GM12878 (cell line): ENCODE measurements at regions not wholly inside any gene's neighbourhood (a gene's known extent, or its start where the extent isn't known, plus 50 kb on each side); places are given as distances from the start of the nearest gene placed in this dataset.

Source experiments
- ATAC-seq: fragments of 200-7000 bp; cut with Tn5 transposase; 3 replicates; pipeline ENCODE4 v1.9.1; 2020; ENCODE audit warnings: mild to moderate bottlenecking, moderate library complexity
- BruUV-seq: library from RNA; stranded (reverse); fragments of 400-500 nt; replicated peaks from 2 replicates; lab custom pipeline; 2021; lab: Mats Ljungman, UMichigan
- CTCF ChIA-PET: fragments of 300-600 bp; sonication (Branson Sonifier 250); formaldehyde crosslinking; extraction: SDS; loops from one replicate; lab custom pipeline; 2021; ENCODE audit warnings: inconsistent platforms; lab: Yijun Ruan, JAX
- POLR2A ChIA-PET: fragments of 350-600 bp; formaldehyde crosslinking; extraction: SDS; loops from one replicate; lab custom pipeline; 2021; ENCODE audit warnings: inconsistent platforms; lab: Charles Lee
- RAD21 ChIA-PET: fragments of 300-600 bp; sonication (Branson Sonifier 250); formaldehyde crosslinking; loops from one replicate; lab custom pipeline; 2023; ENCODE audit warnings: antibody characterized with exemption; ENCODE audit not compliant: unreplicated experiment; lab: Charles Lee
- SMC1A ChIA-PET: fragments of 300-600 bp; sonication (Branson Sonifier 250); formaldehyde crosslinking; loops from one replicate; lab custom pipeline; 2023; ENCODE audit not compliant: unreplicated experiment, uncharacterized antibody; lab: Charles Lee
- DNase-seq: peaks from one replicate; pipeline ENCODE4 v3.0.0-alpha.2; 2011; ENCODE audit warnings: low read depth, low spot score
- FAIRE-seq: peaks from 3 replicates; lab custom pipeline; 2011; peaks lifted over from hg19 to GRCh38; lab: Jason Lieb, UNC
- H2AFZ ChIP-seq: 2 replicates; pipeline ENCODE4 v1.6.0; 2011; ENCODE audit warnings: low read depth, low read length, control low read depth; ENCODE audit not compliant: control insufficient read depth
- H3K27ac ChIP-seq: 2 replicates; pipeline ENCODE4 v1.5.1; 2011; ENCODE audit warnings: control low read depth; ENCODE audit not compliant: control insufficient read depth, insufficient read depth
- H3K27me3 ChIP-seq, 2 experiments: replicated peaks in 1 of 2; 2 replicates each; pipeline versions ENCODE4 v1.6.0 to v1.6.1; 2011; ENCODE audit warnings: low read length in 1 of 2; ENCODE audit not compliant: control insufficient read depth in 2 of 2, insufficient read depth in 2 of 2
- H3K36me3 ChIP-seq, 2 experiments: 2 replicates each; pipeline ENCODE4 v1.5.1; 2011; ENCODE audit warnings: low read length in 1 of 2; ENCODE audit not compliant: control insufficient read depth in 2 of 2, insufficient read depth in 2 of 2
- H3K4me1 ChIP-seq: 2 replicates; pipeline ENCODE4 v1.6.1; 2011; ENCODE audit warnings: mild to moderate bottlenecking, low read length, moderate library complexity, mixed read lengths; ENCODE audit not compliant: control insufficient read depth, insufficient read depth
- H3K4me2 ChIP-seq: 2 replicates; pipeline ENCODE4 v1.6.0; 2011; ENCODE audit warnings: control low read depth; ENCODE audit not compliant: control insufficient read depth, insufficient read depth
- H3K4me3 ChIP-seq: fragments of 200-600 bp; sonication (generic); 2 replicates; pipeline ENCODE4 v1.5.1; 2016
- H3K79me2 ChIP-seq: 2 replicates; pipeline ENCODE4 v1.6.0; 2011; ENCODE audit warnings: low read length; ENCODE audit not compliant: control insufficient read depth, insufficient read depth
- H3K9ac ChIP-seq: 2 replicates; pipeline ENCODE4 v1.8.0; 2011; ENCODE audit warnings: low read length, control low read depth, mixed read lengths; ENCODE audit not compliant: control insufficient read depth, insufficient read depth
- H3K9me3 ChIP-seq: replicated peaks from 3 replicates; pipeline ENCODE4 v1.5.1; 2011; ENCODE audit warnings: mild to moderate bottlenecking, low read length; ENCODE audit not compliant: control insufficient read depth, insufficient read depth
- H4K20me1 ChIP-seq: 2 replicates; pipeline ENCODE4 v1.6.0; 2011; ENCODE audit not compliant: control insufficient read depth, insufficient read depth
- ASH2L ChIP-seq: fragments of 300-600, 200-600 bp; sonication (generic); IDR thresholded peaks from 2 replicates; pipeline ENCODE4 v1.6.1; 2017; ENCODE audit warnings: low read depth, mild to moderate bottlenecking, borderline replicate concordance
- BACH1 ChIP-seq: fragments of 450-650 bp; IDR thresholded peaks from 2 replicates; pipeline ENCODE4 v1.6.1; 2017; ENCODE audit warnings: mild to moderate bottlenecking, borderline replicate concordance
- CEBPB ChIP-seq, 2 experiments: fragments of 150-350 bp in 1 of 2; IDR thresholded peaks; 2 replicates each; pipeline ENCODE4 v1.6.1; 2012 to 2014; ENCODE audit warnings: low read depth in 2 of 2, low read length in 2 of 2, borderline replicate concordance in 1 of 2, inconsistent platforms in 1 of 2
- CREM ChIP-seq: IDR thresholded peaks from 2 replicates; pipeline ENCODE4 v1.6.1; 2014; ENCODE audit warnings: antibody characterized with exemption, low read depth
- ETV6 ChIP-seq, 2 experiments: fragments of 450-650 bp in 1 of 2; IDR thresholded peaks in 1 of 2; conservative IDR thresholded peaks in 1 of 2; 2 replicates each; pipeline ENCODE4 v1.6.1; 2014; ENCODE audit warnings: antibody characterized with exemption in 1 of 2, borderline replicate concordance in 1 of 2, low read depth in 1 of 2, mild to moderate bottlenecking in 1 of 2, moderate library complexity in 1 of 2
- IKZF2 ChIP-seq, 2 experiments: fragments of 450-650 bp; IDR thresholded peaks; 2 replicates each; pipeline ENCODE4 v1.6.1; 2017; ENCODE audit warnings: mild to moderate bottlenecking in 2 of 2, moderate library complexity in 2 of 2
- MYB ChIP-seq: fragments of 150-350 bp; IDR thresholded peaks from 2 replicates; pipeline ENCODE4 v1.6.1; 2014; ENCODE audit warnings: mild to moderate bottlenecking, low read depth, low read length, borderline replicate concordance
- NFYA ChIP-seq: IDR thresholded peaks from 2 replicates; pipeline ENCODE4 v1.6.1; 2011; ENCODE audit warnings: low read depth, mild to moderate bottlenecking, low read length, improper control_type of control experiment, borderline replicate concordance
- SIX5 ChIP-seq: IDR thresholded peaks from 2 replicates; pipeline ENCODE4 v1.6.1; 2011; ENCODE audit warnings: mild to moderate bottlenecking, low read depth, low read length, moderate library complexity; ENCODE audit not compliant: severe bottlenecking
- SP1 ChIP-seq: IDR thresholded peaks from one replicate; pipeline ENCODE4 v1.6.1; 2011; ENCODE audit warnings: low read depth, low read length
- SUZ12 ChIP-seq: fragments of 200-600 bp; sonication (generic); IDR thresholded peaks from one replicate; pipeline ENCODE4 v1.6.1; 2018; ENCODE audit warnings: antibody characterized with exemption, mild to moderate bottlenecking; ENCODE audit not compliant: unreplicated experiment
- TCF3 ChIP-seq: IDR thresholded peaks from 2 replicates; pipeline ENCODE4 v1.6.1; 2012; ENCODE audit warnings: low read depth, mild to moderate bottlenecking, low read length, borderline replicate concordance; ENCODE audit not compliant: insufficient read depth
- WGBS: methylation state at CpG from one replicate; pipeline ENCODE4 v1.1.6; 2016; ENCODE audit warnings: low lambda C conversion rate; ENCODE audit not compliant: insufficient replicate concordance, insufficient coverage; ENCODE audit errors: missing lambda C conversion rate; 5-methylcytosine and 5-hydroxymethylcytosine counted together
- in situ Hi-C: fragments of 300-500 bp; cut with MboI; formaldehyde crosslinking; loops from 9 replicates; pipeline ENCODE4 v1.14.3; 2018; ENCODE audit warnings: mixed read lengths
- intact Hi-C: fragments of 100-400 bp; cut with micrococcal nuclease; formaldehyde crosslinking; loops from one replicate; pipeline ENCODE4 v1.14.2; 2022; ENCODE audit not compliant: unreplicated experiment
- TF ChIP-seq, protein P1 (sequence below): fragments of 450-650 bp; IDR thresholded peaks from 2 replicates; pipeline ENCODE4 v1.6.1; 2017; ENCODE audit warnings: antibody characterized with exemption, mild to moderate bottlenecking, moderate library complexity
- TF ChIP-seq, protein P2 (sequence below): fragments of 450-650 bp; IDR thresholded peaks from 2 replicates; pipeline ENCODE4 v1.6.1; 2018; ENCODE audit warnings: mild to moderate bottlenecking, low read depth, moderate library complexity; ENCODE audit not compliant: partially characterized antibody

DNA sequence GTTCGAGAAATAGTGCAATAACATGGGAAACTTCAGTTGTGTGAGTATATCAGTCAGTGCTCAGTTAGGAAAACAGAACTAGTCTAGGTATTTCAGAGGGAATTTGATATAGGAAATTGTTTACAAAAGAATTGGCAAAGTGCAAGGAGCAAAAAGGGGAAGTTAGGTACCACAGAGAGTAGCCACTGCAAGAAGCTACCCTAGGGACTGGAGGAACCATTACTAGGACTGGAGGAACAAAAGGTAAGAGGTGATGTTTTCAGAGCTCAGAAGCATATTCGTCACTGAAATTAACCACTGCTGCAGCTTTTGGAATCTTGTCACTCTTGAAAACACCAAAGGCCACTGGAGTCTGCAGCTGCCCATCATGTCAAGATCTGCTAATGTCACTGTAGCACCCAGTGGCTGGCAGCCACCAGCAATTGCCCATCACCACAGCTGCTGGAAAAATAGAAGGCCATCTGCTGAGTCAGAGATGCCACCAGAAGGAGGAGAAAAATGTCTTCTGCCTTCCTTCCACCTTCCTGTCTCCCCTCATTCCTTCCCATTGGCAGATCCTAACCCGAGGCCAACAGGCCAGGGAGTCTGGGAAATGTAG lies 160.6 kb upstream of the RPS6KA3 start (continued):
- TF ChIP-seq, protein P1, sequence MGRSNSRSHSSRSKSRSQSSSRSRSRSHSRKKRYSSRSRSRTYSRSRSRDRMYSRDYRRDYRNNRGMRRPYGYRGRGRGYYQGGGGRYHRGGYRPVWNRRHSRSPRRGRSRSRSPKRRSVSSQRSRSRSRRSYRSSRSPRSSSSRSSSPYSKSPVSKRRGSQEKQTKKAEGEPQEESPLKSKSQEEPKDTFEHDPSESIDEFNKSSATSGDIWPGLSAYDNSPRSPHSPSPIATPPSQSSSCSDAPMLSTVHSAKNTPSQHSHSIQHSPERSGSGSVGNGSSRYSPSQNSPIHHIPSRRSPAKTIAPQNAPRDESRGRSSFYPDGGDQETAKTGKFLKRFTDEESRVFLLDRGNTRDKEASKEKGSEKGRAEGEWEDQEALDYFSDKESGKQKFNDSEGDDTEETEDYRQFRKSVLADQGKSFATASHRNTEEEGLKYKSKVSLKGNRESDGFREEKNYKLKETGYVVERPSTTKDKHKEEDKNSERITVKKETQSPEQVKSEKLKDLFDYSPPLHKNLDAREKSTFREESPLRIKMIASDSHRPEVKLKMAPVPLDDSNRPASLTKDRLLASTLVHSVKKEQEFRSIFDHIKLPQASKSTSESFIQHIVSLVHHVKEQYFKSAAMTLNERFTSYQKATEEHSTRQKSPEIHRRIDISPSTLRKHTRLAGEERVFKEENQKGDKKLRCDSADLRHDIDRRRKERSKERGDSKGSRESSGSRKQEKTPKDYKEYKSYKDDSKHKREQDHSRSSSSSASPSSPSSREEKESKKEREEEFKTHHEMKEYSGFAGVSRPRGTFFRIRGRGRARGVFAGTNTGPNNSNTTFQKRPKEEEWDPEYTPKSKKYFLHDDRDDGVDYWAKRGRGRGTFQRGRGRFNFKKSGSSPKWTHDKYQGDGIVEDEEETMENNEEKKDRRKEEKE = no peak

DNA sequence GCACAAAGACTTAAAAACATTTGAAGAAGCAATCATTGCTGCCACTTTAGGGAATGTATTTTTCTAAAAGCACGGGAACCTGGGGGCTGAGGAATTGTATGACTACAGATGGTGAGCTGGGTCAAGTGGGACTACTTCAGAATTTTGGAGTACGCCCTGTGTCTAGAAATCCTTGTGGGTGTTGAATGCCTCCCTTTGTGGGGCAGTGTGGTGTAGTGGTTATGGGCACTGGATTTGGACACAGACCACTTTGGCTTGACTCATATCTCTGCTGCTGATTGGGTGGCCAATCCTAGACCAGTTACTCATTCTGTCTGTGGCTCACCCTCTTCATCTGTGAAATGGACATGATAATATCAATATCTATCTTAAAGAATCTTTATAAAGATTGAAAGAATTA lies 155.0 kb upstream of the RPS6KA3 start:
- Histone ChIP-seq H3K79me2 (no peaks in the 10 kb centered on the region), H3K4me1 (peaks cover 12% of the 10 kb centered on the region), H3K9ac (no peak overlapping the region), H3K4me2 (no peak overlapping the region), H3K36me3 (no peaks in the 10 kb centered on the region), H4K20me1 (no peaks in the 10 kb centered on the region), H2AFZ (no peak overlapping the region), H3K27me3 (no peaks in the 10 kb centered on the region; a peak in 1 of 4 replicates), H3K9me3 (no peaks in the 10 kb centered on the region), H3K4me3 (no peak overlapping the region), H3K27ac (no peak overlapping the region)
- ATAC-seq (no peak), FAIRE-seq (no peak), DNase-seq (no peak)
- no peak for TF ChIP-seq TCF3
- TF ChIP-seq CREM = no peak
- TF ChIP-seq NFYA = no peak
- TF ChIP-seq, protein P2, sequence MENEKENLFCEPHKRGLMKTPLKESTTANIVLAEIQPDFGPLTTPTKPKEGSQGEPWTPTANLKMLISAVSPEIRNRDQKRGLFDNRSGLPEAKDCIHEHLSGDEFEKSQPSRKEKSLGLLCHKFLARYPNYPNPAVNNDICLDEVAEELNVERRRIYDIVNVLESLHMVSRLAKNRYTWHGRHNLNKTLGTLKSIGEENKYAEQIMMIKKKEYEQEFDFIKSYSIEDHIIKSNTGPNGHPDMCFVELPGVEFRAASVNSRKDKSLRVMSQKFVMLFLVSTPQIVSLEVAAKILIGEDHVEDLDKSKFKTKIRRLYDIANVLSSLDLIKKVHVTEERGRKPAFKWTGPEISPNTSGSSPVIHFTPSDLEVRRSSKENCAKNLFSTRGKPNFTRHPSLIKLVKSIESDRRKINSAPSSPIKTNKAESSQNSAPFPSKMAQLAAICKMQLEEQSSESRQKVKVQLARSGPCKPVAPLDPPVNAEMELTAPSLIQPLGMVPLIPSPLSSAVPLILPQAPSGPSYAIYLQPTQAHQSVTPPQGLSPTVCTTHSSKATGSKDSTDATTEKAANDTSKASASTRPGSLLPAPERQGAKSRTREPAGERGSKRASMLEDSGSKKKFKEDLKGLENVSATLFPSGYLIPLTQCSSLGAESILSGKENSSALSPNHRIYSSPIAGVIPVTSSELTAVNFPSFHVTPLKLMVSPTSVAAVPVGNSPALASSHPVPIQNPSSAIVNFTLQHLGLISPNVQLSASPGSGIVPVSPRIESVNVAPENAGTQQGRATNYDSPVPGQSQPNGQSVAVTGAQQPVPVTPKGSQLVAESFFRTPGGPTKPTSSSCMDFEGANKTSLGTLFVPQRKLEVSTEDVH = no peak
- no peak for TF ChIP-seq SUZ12
- TF ChIP-seq MYB = no peak
- TF ChIP-seq ETV6 (conservative IDR thresholded peaks at IDR 0.05 in 1 of 2, IDR thresholded peaks at IDR 0.05 in 1 of 2; ENCODE audit: borderline replicate concordance in 1 of 2, low read depth in 1 of 2) = no peak
- TF ChIP-seq SIX5 = no peak
- TF ChIP-seq ASH2L = no peak
- TF ChIP-seq SP1 = no peak
- no peak for TF ChIP-seq CEBPB (IDR thresholded peaks at IDR 0.05; ENCODE audit: borderline replicate concordance in 1 of 2, low read depth in 2 of 2, low read length in 2 of 2)
- no peak for TF ChIP-seq BACH1
- TF ChIP-seq IKZF2 (IDR thresholded peaks at IDR 0.05) = no peak
- POLR2A ChIA-PET = no interaction called here
- no TSS peak for BruUV-seq
- WGBS = 45% methylated on average over 2 of the region's 2 CpGs
- RAD21 ChIA-PET = no interaction called here
- SMC1A ChIA-PET = no interaction called here
- CTCF ChIA-PET = no interaction called here
- intact Hi-C loops = no loop called here
- in situ Hi-C loops = no loop called here
